ENCODE measurements at regions not wholly inside any gene's neighbourhood (a gene's known extent, or its start where the extent isn't known, plus 50 kb on each side); places are given as distances from the start of the nearest gene placed in this dataset.

DNA sequence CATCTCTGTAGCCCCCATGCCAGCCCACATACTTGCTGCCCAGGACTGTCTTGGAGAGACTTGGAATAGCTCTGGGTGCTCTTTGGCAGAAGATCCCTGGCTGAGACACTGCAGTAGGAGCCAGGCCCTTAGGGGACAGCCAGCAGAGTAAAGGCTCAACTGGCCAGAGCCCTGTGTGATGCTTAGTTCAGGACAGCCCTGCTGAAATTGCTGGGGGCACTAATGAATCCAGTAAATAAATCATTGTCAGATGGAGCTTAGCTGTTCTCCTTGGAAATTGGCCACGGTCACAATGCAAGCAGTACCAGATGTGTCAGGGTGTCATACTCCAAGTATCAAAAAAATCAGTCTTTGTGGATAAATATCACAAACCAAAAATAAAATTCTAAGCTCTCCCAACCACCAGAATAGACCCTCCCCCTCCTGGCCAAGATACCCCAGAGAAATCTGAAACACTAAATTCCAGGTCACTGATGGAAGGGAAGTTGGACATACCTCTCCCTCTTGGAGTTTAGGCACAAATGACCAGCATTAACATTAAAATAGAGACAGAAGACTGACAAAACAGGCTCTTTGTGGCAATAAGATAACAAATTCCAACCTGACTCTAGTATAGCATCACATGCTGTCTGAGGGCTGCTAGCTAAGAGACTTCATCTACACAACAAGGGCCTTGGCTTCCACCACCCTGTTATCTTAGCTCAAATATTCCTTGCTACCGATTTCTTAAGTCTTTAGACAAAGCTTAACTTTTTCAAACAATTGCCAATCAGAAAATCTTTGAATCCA, 83.2 kb upstream of the DNAH14 start:
- DNase-seq, result no peak

DNA sequence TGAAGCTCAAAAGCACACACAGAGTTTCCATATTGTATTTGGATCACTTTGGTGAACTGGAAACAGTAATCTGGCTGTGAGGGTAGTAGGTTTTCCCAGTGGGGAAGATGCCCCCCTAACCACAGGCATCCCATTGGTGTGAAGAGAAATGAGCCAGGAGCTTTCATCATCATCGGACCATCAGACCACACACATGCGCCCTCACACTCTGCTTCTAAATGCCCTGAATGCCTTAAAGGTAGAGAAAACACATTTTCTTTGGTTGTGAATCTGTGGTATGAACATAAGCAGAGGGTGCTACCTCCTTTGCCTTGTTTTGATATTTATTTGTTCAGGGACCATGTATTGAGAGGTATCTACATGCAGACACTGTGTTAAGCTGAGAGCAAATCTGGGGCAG, 79.0 kb upstream of the DNAH14 start:
- DNase-seq, result no peak

DNA sequence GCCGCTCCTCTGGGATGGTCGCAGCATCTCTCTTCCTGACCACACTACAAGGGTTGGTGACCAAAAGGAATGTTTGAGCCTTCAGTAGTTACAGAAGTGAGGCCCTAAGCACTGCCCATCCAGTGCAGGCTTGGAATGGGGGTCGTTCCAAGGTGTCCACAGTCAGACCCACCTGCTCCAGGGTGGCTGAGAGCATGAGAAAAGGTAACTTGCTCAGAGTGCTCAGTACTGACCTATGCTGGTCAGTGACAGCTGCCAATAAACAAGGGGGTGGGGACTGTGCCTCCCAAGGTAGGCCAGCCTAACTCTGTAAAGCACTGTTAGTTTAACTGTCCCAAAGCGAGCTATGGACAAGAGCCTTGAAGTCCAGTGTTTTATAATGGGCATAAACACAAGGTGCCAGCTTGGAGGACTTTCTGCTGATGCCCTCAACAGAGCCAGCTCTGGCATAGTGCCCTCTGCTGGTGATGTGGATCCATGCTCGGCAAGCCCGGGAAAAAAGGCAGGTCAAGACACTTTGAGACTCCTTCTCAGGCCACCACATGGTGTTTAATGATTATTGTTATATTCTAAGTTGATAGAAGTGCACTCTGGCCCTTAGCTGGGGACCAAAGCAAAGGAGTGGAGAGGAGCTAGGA, 78.1 kb upstream of the DNAH14 start:
- DNase-seq, result no peak

DNA sequence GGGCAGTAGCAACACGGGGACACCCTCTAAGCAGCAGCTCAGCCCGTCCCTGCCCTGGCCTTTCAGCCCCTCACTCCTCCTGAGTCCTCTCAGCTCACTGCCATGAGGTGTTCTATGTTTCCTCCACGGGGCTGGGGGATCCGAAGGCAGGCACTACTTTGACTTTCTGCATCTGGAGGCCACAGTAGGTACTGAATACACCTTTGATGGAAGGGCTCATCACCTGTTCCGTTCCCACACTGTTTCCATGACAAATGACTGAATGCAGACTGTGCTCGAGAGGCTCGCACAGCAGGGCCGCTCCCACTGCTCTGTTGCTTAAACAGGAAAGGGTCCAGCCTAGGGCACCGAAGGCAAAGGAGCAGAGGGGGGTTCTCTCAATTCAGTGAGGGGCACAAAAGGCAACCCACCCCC, 77.6 kb upstream of the DNAH14 start:
- DNase-seq, result no peak

DNA sequence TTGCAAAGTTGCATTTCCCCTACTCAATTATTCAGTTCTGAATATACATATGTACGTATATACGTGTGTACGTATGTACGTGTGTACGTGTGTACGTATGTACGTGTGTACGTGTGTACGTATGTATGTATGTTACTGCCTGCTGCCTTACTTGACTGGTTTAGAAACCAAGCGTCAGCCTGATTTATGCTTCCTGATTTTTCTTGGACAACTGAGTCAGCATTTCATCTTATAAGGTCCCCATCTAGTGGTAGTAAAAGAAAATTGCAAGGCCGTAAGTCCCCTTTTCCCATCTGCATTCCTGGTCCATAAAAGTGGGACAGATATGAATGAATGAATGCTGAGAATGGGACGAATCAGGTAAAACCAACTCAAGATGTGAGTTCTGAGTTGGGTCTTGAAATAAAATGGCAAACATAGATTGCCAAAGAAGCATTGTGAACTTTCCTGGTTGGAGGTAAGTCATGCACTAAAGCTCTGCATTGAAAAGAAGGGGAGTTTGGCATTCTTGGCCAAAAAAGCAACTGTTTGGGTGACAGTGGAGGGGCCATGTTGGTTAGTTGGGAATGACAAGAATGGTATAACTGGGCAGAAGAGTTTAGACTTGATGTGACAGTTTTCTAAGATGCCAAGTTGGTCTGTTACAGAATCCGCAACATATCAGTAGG, 76.4 kb upstream of the DNAH14 start:
- DNase-seq, result no peak

DNA sequence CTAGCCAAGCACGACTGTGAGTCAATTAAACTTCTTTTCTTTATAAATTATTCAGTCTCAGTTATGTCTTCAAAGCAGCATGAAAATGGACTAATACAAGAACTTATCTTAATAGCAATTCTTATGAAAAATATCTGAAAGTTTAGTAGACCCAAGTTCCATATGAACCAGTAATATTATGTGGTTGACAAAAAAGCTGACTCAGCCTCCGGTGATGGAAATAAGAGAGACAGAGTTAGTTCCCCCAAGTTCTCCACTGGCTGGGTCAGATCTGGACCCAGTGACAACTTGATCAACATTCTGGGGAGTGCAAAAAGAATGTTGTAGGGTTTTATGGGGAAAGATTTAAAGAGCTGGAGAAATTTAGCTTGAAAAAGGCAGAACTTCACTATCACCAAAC, 72.5 kb upstream of the DNAH14 start:
- no peak for DNase-seq

DNA sequence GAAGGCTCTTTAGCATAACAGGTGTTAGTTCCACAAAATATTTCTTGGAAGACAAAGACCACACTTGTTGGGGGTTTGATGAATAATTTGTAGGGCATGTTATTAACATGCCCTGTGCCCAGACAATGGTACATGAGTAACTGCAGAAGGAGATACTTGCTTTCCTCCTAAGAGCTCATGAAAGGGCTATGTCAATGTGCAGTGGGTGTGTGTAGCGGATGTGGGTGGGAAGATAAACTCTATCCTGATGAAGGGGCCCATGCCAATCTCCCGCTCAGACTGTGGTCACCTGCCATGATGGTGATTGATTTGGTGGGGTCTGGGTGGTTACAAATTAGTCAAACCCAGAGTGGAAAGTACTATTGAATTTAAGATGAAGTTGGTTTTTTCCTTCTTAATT, 69.8 kb upstream of the DNAH14 start:
- no peak for DNase-seq

DNA sequence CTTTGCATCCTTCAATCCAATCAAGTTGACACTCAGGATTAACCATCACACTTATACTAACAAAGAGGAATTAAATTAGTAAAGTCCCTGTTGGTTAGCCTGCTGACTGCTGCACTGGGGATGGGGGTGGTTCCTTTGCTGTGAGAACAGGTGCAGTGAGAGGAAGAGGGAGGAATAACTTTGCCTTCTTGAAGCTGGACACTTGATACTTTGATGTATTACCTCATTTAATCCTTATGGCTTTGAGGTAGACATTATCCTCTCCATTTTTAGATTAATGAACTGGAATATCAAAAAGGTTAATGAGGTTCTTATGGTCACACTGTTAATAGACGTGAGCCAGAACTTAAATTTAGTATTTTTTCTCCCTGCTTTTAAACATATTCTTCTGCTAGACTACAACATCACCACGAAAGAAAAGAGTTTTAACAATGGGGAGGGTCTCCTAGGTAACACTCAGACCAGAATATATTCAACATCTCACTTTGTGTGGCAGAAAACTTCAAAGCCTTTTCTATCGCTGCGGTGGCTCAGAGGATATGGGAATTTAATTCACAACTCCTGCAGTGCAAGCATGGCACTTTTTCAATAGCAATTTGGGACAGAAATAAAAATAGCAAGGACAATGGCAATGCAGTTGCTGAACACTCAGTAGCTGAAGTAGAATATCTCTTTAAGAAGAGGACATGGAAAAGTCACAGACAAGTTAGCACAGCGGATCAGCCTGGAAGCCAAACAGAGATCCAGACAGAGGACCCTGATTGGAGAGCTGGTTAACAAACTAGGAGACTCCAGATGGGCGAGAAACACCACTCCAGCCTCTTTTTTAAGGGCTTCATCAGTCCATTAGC, 68.8 kb upstream of the DNAH14 start:
- no peak for DNase-seq

DNA sequence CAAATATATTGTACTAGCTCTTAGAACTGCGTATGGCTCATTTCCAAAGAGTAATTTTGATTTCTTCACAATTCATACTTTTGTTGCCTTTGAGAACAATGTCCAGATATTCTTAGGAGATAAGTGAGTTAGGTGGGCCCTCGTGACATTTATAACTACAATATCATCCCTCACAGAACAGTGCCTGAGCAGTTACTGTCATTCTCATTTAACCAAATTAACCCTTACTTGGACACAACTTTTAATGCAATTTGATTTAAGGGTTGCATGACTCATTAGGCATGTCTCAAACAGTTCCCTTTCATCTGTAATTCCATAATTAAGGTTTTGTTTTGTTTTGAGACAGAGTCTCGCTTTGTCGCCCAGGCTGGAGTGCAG, 68.1 kb upstream of the DNAH14 start:
- no peak for DNase-seq

DNA sequence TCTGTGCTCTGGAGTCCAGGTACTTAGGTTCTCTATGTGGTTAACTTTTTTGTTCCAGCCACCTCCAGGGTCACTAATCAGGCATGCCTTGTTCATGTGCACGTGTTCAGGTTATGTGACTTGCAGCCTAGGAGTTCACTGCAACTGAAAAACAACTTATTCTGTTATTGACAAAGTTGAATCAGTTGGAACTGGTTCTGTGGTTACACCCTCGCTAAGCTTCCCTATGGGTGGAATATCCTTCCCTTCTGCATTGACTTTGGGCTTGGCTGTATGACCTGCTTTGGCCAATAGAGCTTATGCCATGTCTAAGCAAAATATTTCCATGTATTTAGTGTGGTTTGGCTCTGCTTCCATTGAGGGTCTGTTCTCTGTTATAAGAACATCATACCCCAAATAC, 66.0 kb upstream of the DNAH14 start:
- DNase-seq, result no peak

DNA sequence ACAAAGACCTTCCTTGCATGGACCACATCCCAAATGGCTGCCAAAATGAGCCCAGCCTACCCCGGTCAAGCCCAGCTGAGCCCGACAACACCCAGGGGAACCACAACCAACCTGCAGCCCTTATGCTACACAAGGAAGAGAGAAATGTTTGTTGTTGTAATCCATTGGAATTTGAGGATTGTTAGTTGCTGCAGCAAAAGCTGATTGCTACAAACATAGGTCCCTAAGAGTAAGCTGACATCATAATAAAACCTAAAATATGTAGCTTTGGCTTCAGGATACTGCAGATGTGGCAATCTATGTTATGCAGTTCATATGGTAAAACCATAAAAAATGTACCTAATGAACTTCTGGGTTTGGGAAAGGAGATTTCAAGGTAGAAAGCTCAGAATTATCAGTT, 65.5 kb upstream of the DNAH14 start:
- no peak for DNase-seq

DNA sequence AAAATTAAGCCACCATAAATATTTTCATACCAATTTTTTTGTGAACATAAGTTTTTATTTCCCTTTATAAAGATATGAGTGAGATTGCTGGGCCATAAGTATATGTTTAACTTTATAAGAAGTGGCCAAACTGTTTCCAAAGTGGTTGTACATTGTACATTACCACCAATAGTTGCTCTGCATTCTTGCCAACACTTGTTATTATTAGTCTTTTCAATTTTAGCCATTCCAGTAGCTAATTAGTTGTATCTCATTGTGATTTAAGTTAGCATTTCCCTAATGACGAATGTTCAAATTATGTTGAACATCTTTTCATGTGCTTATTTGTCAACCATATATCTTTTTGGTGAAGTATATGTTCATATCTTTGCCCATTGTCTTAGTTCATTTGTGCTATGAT, 64.0 kb upstream of the DNAH14 start:
- DNase-seq, result no peak

DNA sequence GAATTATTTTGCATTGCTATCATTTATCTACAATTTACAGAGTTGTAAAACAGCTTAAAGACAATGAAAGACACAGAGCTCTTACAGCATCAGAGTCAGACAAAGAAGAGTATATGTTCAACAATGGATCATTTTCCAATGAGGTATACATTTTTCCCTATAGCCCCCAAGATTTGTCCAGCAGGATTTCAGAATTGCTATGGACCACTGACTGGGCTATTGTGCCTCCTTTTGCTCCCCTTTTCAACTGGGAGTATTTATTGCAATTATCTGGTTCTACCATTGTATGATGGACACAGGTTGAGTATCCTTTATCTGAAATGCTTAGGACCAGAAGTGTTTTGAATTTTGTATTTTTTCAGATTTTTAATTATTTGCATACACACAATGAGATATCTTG, 62.5 kb upstream of the DNAH14 start:
- no peak for DNase-seq

DNA sequence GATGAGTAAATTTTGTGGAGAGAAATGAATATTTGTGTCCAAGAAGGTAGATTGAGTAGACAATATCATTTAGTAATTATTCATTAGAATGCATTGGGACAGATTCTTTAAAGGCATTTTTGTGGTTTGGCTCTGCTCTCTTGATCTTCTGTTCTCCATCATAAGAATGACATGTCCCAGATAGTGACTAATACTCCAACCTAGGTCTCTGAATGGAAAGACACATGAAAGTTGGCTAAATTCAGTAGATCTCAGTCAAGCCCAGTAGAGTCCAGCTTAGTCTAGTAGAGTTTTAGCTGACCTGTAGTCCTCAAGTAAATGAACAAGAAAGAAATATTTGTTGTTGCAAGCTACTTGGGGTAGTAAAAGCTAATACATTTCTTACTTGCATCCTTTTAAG, 61.8 kb upstream of the DNAH14 start:
- no peak for DNase-seq

DNA sequence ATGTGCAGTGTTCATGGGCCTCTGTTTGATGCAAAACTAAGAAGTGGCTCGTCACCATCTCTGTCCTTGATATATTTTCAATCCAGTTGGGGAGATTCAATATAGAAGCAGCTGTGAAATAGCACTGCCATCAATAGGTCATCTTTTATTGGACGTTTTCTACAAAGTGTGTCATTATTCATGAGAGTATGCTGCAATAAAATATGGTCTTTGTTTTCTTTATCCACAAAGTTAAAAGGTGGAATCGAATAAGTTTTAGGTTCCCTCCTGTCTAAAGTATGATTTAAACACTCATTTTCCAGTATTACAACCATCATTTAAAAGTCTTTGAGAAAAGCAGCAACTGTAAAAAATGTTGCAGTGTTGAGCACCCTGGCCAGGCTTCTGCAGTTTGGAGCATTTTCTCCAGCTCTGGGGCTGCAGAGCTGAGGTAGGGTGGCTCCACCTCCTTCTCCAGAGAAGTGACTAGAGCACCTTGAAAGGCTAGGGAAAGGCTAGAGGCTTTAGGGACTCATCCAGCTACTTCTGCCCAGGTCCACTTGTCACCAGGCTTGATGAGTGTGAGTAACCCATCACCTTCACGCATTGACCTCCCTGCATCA, 56.5 kb upstream of the DNAH14 start:
- DNase-seq, result no peak

DNA sequence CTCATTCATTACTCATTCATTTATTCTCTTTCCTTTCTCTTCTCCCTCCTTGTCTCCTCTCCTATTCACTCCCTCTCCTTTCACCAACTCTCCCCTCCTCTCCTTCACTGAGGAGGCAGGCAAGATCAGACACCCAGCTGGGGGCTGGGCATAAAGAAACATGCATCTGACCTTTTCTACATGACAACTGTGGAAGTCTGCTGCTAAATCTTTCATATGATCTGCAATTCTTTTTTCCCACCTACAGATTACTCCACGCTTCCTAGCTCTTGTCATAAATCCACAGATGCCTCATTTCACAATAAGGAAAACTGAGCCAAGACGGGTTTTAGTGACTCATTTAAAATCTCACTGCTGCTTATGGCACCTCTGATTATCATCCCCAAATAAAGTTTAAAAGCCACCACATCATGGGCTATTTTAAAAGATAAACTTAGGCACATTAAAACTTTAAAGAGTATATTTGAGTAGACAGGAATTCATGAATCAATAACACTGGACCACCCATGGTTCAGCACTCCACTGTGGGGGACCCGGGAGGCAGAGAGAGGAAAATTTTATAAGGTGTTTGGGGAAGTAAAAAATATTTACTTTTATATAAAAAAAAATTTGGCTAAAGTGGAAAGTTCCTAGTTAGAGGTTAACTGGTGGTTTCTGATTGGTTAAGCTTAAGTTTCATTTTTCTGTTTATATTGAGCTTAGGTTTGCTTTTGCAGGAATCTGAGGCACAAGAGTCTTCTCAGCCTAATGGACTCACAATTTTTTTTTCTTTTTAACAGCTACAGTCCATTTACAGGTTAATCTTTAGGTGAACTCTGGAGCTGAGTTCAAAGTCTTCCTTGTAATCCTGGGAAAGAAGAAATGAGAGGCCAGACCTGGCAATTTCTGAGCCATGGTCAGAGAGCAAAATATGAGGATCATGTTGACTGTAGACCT, 55.8 kb upstream of the DNAH14 start:
- DNase-seq, result no peak

DNA sequence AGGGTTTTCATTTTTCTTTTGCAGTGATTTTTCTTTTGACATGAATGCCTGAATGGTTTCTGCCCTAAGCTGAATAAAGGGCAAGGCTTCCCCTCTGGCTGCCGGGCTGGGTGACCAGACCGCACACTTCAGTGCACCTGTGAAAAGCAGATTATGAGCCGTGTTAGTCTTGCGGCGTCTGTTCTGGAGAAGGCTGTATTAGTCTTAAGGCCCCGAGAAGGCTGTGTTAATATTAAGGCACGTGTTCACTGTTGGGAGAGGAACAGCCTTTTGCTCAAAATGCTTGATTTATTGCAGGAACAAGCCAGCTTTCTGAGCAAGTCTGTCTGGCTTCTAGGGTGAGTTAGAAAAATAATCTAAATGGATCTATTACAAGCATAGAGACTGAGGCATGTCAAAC, 54.7 kb upstream of the DNAH14 start:
- DNase-seq, result no peak

DNA sequence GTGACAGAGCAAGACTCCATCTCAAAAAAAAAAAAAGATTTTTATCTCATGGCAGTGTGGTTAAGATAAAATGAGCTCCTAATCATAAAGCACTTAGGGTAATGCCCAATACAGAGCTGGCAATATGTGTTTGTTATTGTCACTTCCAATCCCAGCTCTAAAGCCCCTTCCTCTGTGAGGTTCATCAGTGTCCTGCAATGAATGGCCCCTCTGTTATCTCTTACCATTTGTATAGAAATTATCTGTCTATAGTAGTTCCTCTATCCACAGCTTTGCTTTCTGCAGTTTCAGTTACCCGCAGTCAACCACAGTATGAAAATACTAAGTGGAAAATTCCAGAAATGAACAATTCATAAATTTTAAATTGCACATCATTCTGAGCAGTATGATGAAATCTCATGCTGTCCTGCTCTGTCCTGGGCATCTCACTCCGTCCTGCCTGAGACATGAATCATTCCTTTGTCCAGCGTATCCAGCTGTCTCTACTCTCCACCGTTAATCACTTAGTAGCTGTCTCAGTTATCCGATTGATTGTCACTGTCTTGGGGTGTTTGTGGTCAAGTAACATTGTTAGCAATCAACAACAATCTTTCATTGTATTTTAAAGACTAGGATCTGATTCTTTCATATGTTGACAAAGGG, 50.2 kb upstream of the DNAH14 start:
- no peak for DNase-seq
